ENCODE measurements at regions not wholly inside any gene's neighbourhood (a gene's known extent, or its start where the extent isn't known, plus 50 kb on each side); places are given as distances from the start of the nearest gene placed in this dataset.

DNA sequence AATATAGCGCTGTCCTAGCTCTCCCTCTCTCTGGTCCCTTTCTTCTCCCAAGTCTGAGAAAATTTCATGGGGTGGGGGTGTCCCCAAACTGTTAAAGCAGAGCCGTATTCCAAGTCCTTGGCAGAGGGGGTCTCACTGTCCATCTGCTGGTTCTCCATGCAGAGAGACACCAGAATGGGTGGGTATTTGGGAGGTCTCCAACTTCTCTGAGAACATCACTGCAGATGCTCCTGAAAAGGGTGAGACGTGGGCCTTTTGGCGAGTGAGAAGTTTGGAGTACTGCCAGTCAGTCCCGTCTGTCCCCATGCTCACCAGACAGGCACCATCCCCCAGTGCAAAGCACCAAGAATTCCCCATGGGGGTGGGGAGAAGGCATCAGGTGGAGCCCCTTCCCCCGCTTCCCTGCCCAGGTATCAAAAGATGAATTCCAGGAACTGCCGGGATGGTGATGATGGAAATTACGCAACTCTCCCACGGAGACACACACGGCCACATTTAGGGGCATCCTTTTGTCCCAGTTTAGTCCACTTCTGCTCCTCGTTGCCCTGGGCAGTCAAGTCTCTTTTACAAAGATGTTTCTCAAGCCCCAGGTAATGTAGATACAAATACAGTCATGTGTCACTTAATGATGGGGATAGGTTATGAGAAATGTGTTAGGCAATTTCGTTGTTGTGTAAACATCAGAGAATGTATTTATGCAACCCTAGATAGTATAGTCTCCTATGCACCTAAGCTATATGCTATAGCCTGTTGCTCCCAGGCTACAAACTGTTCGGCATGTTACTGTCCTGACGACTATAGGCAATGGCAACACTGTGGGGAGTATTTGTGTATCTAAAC is 73.4 kb upstream of the SRSF6 start:
- TF ChIP-seq, protein P1, sequence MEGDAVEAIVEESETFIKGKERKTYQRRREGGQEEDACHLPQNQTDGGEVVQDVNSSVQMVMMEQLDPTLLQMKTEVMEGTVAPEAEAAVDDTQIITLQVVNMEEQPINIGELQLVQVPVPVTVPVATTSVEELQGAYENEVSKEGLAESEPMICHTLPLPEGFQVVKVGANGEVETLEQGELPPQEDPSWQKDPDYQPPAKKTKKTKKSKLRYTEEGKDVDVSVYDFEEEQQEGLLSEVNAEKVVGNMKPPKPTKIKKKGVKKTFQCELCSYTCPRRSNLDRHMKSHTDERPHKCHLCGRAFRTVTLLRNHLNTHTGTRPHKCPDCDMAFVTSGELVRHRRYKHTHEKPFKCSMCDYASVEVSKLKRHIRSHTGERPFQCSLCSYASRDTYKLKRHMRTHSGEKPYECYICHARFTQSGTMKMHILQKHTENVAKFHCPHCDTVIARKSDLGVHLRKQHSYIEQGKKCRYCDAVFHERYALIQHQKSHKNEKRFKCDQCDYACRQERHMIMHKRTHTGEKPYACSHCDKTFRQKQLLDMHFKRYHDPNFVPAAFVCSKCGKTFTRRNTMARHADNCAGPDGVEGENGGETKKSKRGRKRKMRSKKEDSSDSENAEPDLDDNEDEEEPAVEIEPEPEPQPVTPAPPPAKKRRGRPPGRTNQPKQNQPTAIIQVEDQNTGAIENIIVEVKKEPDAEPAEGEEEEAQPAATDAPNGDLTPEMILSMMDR (IDR thresholded peaks at IDR 0.05): no peak
- no peak for TF ChIP-seq POLR2A (IDR thresholded peaks at IDR 0.05)

All from lower leg skin (tissue), 3 donors.